ENCODE measurements at regions not wholly inside any gene's neighbourhood (a gene's known extent, or its start where the extent isn't known, plus 50 kb on each side); places are given as distances from the start of the nearest gene placed in this dataset.

GRCh38 chr3:178218231-178218630 is 318.0 kb upstream of the KCNMB2 start:
- TF ChIP-seq POLR2AphosphoS5 (IDR thresholded peaks at IDR 0.05; ENCODE audit: insufficient read depth, low read depth, low read length) (no peak), POLR2A (IDR thresholded peaks at IDR 0.05; ENCODE audit: low read depth, low read length) (no peak), GATA2 (IDR thresholded peaks at IDR 0.05; ENCODE audit: insufficient read depth, insufficient read length, low read depth, low read length) (no peak), CTCF (IDR thresholded peaks at IDR 0.05; ENCODE audit: extremely low read depth in 1 of 2, insufficient read depth in 1 of 2, low read depth in 1 of 2, low read length in 2 of 2) (no peak), EZH2 (IDR thresholded peaks at IDR 0.05; ENCODE audit: borderline replicate concordance, low read depth, low read length, severe bottlenecking) (no peak), JUN (IDR thresholded peaks at IDR 0.05; ENCODE audit: borderline replicate concordance, insufficient read depth, insufficient read length, low read depth) (no peak)
